ENCODE measurements at regions not wholly inside any gene's neighbourhood (a gene's known extent, or its start where the extent isn't known, plus 50 kb on each side); places are given as distances from the start of the nearest gene placed in this dataset.

GRCh38 chr4:185969657-185970056, 99.3 kb upstream of the TLR3 start:
- no peaks in the 10 kb centered on the region for H3K27me3 ChIP-seq (ENCODE audit: control insufficient read depth in 1 of 2, insufficient read depth in 2 of 2, low read length in 2 of 2)
- no peak overlapping the region for H3K9ac ChIP-seq (ENCODE audit: low read length in 2 of 2)
- H3K36me3 ChIP-seq (ENCODE audit: control insufficient read depth in 2 of 2, insufficient read depth in 2 of 2, low read length in 2 of 2) = no peaks in the 10 kb centered on the region
- no peaks in the 10 kb centered on the region for H3K9me3 ChIP-seq (ENCODE audit: control insufficient read depth in 2 of 2, low read length in 2 of 2)
- H3K27ac ChIP-seq (ENCODE audit: low read length) = no peak overlapping the region
- no peak overlapping the region for H3K4me3 ChIP-seq (ENCODE audit: low read length in 2 of 2)
- H3K4me1 ChIP-seq (ENCODE audit: control insufficient read depth, insufficient read depth, low read length) = no peaks in the 10 kb centered on the region

- Histone ChIP-seq H3K9ac (ENCODE audit: low read length in 2 of 2) (no peak overlapping the region), H3K36me3 (ENCODE audit: control insufficient read depth in 2 of 2, insufficient read depth in 2 of 2, low read length in 2 of 2) (no peaks in the 10 kb centered on the region), H3K4me1 (ENCODE audit: control insufficient read depth, insufficient read depth, low read length) (no peaks in the 10 kb centered on the region), H3K27me3 (ENCODE audit: control insufficient read depth in 1 of 2, insufficient read depth in 2 of 2, low read length in 2 of 2) (no peaks in the 10 kb centered on the region), H3K9me3 (ENCODE audit: control insufficient read depth in 2 of 2, low read length in 2 of 2) (peaks cover 0 to 7% of the 10 kb centered on the region in 2 donors), H3K4me3 (ENCODE audit: low read length in 2 of 2) (no peak overlapping the region), H3K27ac (ENCODE audit: low read length) (no peak overlapping the region)
Observed at GRCh38 chr4:185987961-185988627, 80.9 kb upstream of the TLR3 start.

GRCh38 chr4:185991770-185992169, 77.2 kb upstream of the TLR3 start:
- Histone ChIP-seq H3K4me1 (ENCODE audit: control insufficient read depth, insufficient read depth, low read length) (no peaks in the 10 kb centered on the region), H3K4me3 (ENCODE audit: low read length in 2 of 2) (no peak overlapping the region), H3K27me3 (ENCODE audit: control insufficient read depth in 1 of 2, insufficient read depth in 2 of 2, low read length in 2 of 2) (no peaks in the 10 kb centered on the region), H3K27ac (ENCODE audit: low read length) (no peak overlapping the region), H3K9ac (ENCODE audit: low read length in 2 of 2) (no peak overlapping the region), H3K36me3 (ENCODE audit: control insufficient read depth in 2 of 2, insufficient read depth in 2 of 2, low read length in 2 of 2) (no peaks in the 10 kb centered on the region), H3K9me3 (ENCODE audit: control insufficient read depth in 2 of 2, low read length in 2 of 2) (no peaks in the 10 kb centered on the region)

- Histone ChIP-seq H3K27ac (ENCODE audit: low read length) (no peak overlapping the region), H3K4me1 (ENCODE audit: control insufficient read depth, insufficient read depth, low read length) (no peaks in the 10 kb centered on the region), H3K9me3 (ENCODE audit: control insufficient read depth in 2 of 2, low read length in 2 of 2) (no peaks in the 10 kb centered on the region)
Observed at GRCh38 chr4:185992585-185992984, 76.4 kb upstream of the TLR3 start.

GRCh38 chr4:185993328-185993973, 75.5 kb upstream of the TLR3 start:
- no peaks in the 10 kb centered on the region for H3K36me3 ChIP-seq (ENCODE audit: control insufficient read depth in 2 of 2, insufficient read depth in 2 of 2, low read length in 2 of 2)
- no peaks in the 10 kb centered on the region for H3K27me3 ChIP-seq (ENCODE audit: control insufficient read depth in 1 of 2, insufficient read depth in 2 of 2, low read length in 2 of 2)
- H3K27ac ChIP-seq (ENCODE audit: low read length) = no peak overlapping the region
- H3K9me3 ChIP-seq (ENCODE audit: control insufficient read depth in 2 of 2, low read length in 2 of 2) = no peaks in the 10 kb centered on the region
- H3K4me3 ChIP-seq (ENCODE audit: low read length in 2 of 2) = no peak overlapping the region
- no peaks in the 10 kb centered on the region for H3K4me1 ChIP-seq (ENCODE audit: control insufficient read depth, insufficient read depth, low read length)
- H3K9ac ChIP-seq (ENCODE audit: low read length in 2 of 2) = no peak overlapping the region

More at GRCh38 chr4:185992585-185992984, 76.4 kb upstream of the TLR3 start:
- Histone ChIP-seq H3K27me3 (ENCODE audit: control insufficient read depth in 1 of 2, insufficient read depth in 2 of 2, low read length in 2 of 2) (no peaks in the 10 kb centered on the region), H3K36me3 (ENCODE audit: control insufficient read depth in 2 of 2, insufficient read depth in 2 of 2, low read length in 2 of 2) (no peaks in the 10 kb centered on the region), H3K9ac (ENCODE audit: low read length in 2 of 2) (no peak overlapping the region), H3K4me3 (ENCODE audit: low read length in 2 of 2) (no peak overlapping the region)

GRCh38 chr4:185994750-185995149, 74.2 kb upstream of the TLR3 start:
- peaks cover 5% of the 10 kb centered on the region for H3K4me1 ChIP-seq (ENCODE audit: control insufficient read depth, insufficient read depth, low read length)
- H3K9ac ChIP-seq (ENCODE audit: low read length in 2 of 2) = no peak overlapping the region
- H3K27me3 ChIP-seq (ENCODE audit: control insufficient read depth in 1 of 2, insufficient read depth in 2 of 2, low read length in 2 of 2) = no peaks in the 10 kb centered on the region
- H3K36me3 ChIP-seq (ENCODE audit: control insufficient read depth in 2 of 2, insufficient read depth in 2 of 2, low read length in 2 of 2) = no peaks in the 10 kb centered on the region
- H3K9me3 ChIP-seq (ENCODE audit: control insufficient read depth in 2 of 2, low read length in 2 of 2) = no peaks in the 10 kb centered on the region
- no peak overlapping the region for H3K27ac ChIP-seq (ENCODE audit: low read length)
- no peak overlapping the region for H3K4me3 ChIP-seq (ENCODE audit: low read length in 2 of 2)

GRCh38 chr4:185995665-185996064, 73.3 kb upstream of the TLR3 start:
- H3K36me3 ChIP-seq (ENCODE audit: control insufficient read depth in 2 of 2, insufficient read depth in 2 of 2, low read length in 2 of 2) = no peaks in the 10 kb centered on the region

DNA sequence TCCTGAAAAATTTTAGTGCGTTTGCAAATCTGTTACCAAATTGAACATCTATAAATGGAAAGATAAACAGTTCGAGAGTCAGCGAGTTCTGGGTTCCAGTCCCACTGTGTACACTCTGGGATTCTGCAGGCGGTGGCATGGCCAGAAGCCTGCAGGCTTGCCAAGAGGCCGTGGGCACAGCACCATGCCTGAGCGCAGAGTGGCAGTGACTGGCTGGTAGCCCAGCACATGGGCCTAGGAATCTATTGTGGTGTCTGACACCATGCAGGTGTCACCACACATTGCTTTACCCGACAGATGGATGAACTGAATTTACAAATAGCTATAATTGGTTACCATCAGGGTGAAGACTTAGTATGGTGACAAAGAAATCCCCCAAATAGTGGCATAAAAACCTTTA, 71.7 kb upstream of the TLR3 start:
- Histone ChIP-seq H3K36me3 (ENCODE audit: control insufficient read depth in 2 of 2, insufficient read depth in 2 of 2, low read length in 2 of 2) (no peaks in the 10 kb centered on the region), H3K4me3 (ENCODE audit: low read length in 2 of 2) (no peak overlapping the region), H3K9me3 (ENCODE audit: control insufficient read depth in 2 of 2, low read length in 2 of 2) (no peaks in the 10 kb centered on the region), H3K4me1 (ENCODE audit: control insufficient read depth, insufficient read depth, low read length) (peaks cover 11% of the 10 kb centered on the region), H3K9ac (ENCODE audit: low read length in 2 of 2) (no peak overlapping the region), H3K27me3 (ENCODE audit: control insufficient read depth in 1 of 2, insufficient read depth in 2 of 2, low read length in 2 of 2) (no peaks in the 10 kb centered on the region), H3K27ac (ENCODE audit: low read length) (no peak overlapping the region)

More at GRCh38 chr4:185995665-185996064, 73.3 kb upstream of the TLR3 start:
- Histone ChIP-seq H3K27me3 (ENCODE audit: control insufficient read depth in 1 of 2, insufficient read depth in 2 of 2, low read length in 2 of 2) (no peaks in the 10 kb centered on the region), H3K27ac (ENCODE audit: low read length) (no peak overlapping the region), H3K4me3 (ENCODE audit: low read length in 2 of 2) (no peak overlapping the region), H3K9ac (ENCODE audit: low read length in 2 of 2) (no peak overlapping the region), H3K4me1 (ENCODE audit: control insufficient read depth, insufficient read depth, low read length) (peaks cover 11% of the 10 kb centered on the region), H3K9me3 (ENCODE audit: control insufficient read depth in 2 of 2, low read length in 2 of 2) (no peaks in the 10 kb centered on the region)

DNA sequence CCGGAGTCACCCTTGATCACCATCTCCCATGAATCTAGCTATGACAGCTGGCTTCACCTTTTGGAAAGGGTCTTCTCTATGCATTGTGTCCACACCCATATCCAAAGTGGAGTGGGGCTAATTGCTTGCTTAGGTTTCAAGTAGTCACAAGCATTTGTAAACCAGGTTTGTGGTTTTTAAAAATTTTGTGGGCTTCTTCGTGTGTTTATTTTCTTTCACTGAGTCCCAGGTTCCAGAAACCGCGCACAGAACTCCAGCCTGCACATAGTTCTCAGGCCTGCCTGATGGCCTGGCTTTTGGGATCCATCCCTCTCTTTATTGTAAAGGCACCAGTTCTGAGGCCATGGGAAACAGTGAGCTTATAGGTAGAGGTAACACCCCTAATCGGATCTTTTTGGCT, 70.2 kb upstream of the TLR3 start:
- Histone ChIP-seq H3K27me3 (ENCODE audit: control insufficient read depth in 1 of 2, insufficient read depth in 2 of 2, low read length in 2 of 2) (no peaks in the 10 kb centered on the region), H3K9ac (ENCODE audit: low read length in 2 of 2) (peak overlapping the region in 1 of 2 donors; percentile 60), H3K4me1 (ENCODE audit: control insufficient read depth, insufficient read depth, low read length) (peaks cover 11% of the 10 kb centered on the region), H3K4me3 (ENCODE audit: low read length in 2 of 2) (no peak overlapping the region), H3K9me3 (ENCODE audit: control insufficient read depth in 2 of 2, low read length in 2 of 2) (no peaks in the 10 kb centered on the region), H3K27ac (ENCODE audit: low read length) (no peak overlapping the region), H3K36me3 (ENCODE audit: control insufficient read depth in 2 of 2, insufficient read depth in 2 of 2, low read length in 2 of 2) (no peaks in the 10 kb centered on the region)

DNA sequence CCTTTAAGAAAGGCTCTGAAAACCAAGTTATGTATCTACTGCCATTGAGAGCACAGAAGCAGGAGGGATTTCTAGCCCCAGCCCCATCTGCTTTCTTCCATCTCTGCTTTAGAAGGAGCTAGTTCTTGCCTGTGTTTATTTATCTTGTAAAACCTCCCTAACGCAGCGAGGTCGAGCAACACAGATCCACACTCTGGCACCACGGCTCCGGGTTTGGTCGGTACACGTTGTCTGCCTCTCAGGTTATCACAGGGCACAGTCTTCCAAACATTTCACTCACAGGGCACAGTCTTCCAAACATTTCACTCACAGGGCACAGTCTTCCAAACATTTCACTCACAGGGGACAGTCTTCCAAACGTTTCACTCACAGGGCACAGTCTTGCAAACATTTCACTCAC, 69.7 kb upstream of the TLR3 start:
- H3K27ac ChIP-seq (ENCODE audit: low read length) = no peak overlapping the region
- no peaks in the 10 kb centered on the region for H3K27me3 ChIP-seq (ENCODE audit: control insufficient read depth in 1 of 2, insufficient read depth in 2 of 2, low read length in 2 of 2)
- H3K4me3 ChIP-seq (ENCODE audit: low read length in 2 of 2) = no peak overlapping the region
- H3K9ac ChIP-seq (ENCODE audit: low read length in 2 of 2) = peak overlapping the region in 1 of 2 donors; percentile 60
- peaks cover 11% of the 10 kb centered on the region for H3K4me1 ChIP-seq (ENCODE audit: control insufficient read depth, insufficient read depth, low read length)
- no peaks in the 10 kb centered on the region for H3K36me3 ChIP-seq (ENCODE audit: control insufficient read depth in 2 of 2, insufficient read depth in 2 of 2, low read length in 2 of 2)
- no peaks in the 10 kb centered on the region for H3K9me3 ChIP-seq (ENCODE audit: control insufficient read depth in 2 of 2, low read length in 2 of 2)

GRCh38 chr4:186002853-186003252, 66.1 kb upstream of the TLR3 start:
- no peak overlapping the region for H3K4me3 ChIP-seq (ENCODE audit: low read length in 2 of 2)
- H3K36me3 ChIP-seq (ENCODE audit: control insufficient read depth in 2 of 2, insufficient read depth in 2 of 2, low read length in 2 of 2) = no peaks in the 10 kb centered on the region
- no peaks in the 10 kb centered on the region for H3K27me3 ChIP-seq (ENCODE audit: control insufficient read depth in 1 of 2, insufficient read depth in 2 of 2, low read length in 2 of 2)
- H3K9ac ChIP-seq (ENCODE audit: low read length in 2 of 2) = no peak overlapping the region
- H3K4me1 ChIP-seq (ENCODE audit: control insufficient read depth, insufficient read depth, low read length) = peaks cover 11% of the 10 kb centered on the region
- H3K27ac ChIP-seq (ENCODE audit: low read length) = no peak overlapping the region
- no peaks in the 10 kb centered on the region for H3K9me3 ChIP-seq (ENCODE audit: control insufficient read depth in 2 of 2, low read length in 2 of 2)
